HG03135 (cell line): ENCODE measurements at regions not wholly inside any gene's neighbourhood (a gene's known extent, or its start where the extent isn't known, plus 50 kb on each side); places are given as distances from the start of the nearest gene placed in this dataset.

Experiments used
- ATAC-seq: cut with Tn5 transposase; IDR thresholded peaks from one replicate; pipeline ENCODE4 v1.9.1; 2021; ENCODE audit warnings: mild to moderate bottlenecking, moderate library complexity; ENCODE audit not compliant: unreplicated experiment

GRCh38 chrX:134747006-134747405, 50.0 kb downstream of the PABIR2 start:
- ATAC-seq, result no peak

DNA sequence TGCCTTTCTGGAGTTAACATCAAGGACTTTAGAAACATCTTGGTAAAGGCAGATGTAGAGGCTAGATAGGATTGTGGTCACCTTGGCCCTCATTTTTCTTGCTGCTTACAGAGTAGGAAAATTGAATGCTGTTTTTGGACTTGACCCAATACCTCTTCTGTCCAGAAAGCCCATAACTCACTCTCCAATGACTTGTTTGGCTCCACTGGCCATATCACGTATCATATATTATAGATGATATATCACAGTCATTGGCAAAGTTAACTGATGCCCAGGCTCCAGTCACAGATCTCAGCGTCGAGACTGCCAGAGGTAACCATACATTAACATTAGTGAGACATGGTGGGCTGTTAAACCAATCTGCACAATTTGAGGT, 50.6 kb downstream of the PABIR2 start:
- ATAC-seq, result no peak

- no peak for ATAC-seq
These were observed 51.2 kb downstream of the PABIR2 start for GRCh38 chrX:134745636-134746409.

- no peak for ATAC-seq
These were observed 53.9 kb downstream of the PABIR2 start for GRCh38 chrX:134743091-134743490.

GRCh38 chrX:134742573-134742972, 54.4 kb downstream of the PABIR2 start:
- ATAC-seq, result no peak

GRCh38 chrX:134741746-134742145, 55.3 kb downstream of the PABIR2 start:
- ATAC-seq, result no peak

GRCh38 chrX:134738986-134739740, 57.8 kb downstream of the PABIR2 start:
- ATAC-seq, result no peak

GRCh38 chrX:134738445-134738844, 58.6 kb downstream of the PABIR2 start:
- no peak for ATAC-seq

DNA sequence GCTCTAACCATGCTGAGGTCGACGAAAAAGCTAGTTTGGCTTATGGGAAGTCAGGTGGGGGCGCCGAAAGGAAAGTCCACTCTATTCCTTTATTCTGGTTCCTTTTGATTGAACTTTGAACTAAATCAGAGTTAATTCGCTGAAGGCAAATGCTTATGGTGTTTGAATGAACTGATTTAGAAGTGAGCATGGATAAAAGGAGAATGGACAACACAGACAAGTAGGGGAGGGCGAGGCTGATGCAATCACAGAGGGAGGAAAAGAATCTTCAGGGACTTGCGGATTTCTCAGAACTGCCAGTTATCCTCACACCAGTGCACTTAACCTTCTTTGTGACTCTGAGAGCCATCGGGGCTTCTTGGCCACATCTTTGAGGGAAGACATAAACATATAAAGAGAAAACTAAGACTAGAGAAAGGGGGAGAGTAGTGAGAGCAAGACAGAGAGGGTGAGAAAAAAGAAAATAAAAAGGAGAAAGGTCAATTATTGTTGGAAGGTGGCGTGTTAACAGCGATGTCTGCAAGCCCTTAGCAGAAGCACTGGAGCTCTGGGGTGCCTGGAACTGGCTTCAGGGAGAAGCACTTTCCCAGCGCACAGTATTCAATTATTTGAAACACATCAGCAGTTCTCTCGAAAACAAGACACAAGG, 59.2 kb downstream of the PABIR2 start:
- ATAC-seq, result no peak

- ATAC-seq, result no peak
These were observed 59.9 kb downstream of the PABIR2 start for GRCh38 chrX:134737061-134737460.

DNA sequence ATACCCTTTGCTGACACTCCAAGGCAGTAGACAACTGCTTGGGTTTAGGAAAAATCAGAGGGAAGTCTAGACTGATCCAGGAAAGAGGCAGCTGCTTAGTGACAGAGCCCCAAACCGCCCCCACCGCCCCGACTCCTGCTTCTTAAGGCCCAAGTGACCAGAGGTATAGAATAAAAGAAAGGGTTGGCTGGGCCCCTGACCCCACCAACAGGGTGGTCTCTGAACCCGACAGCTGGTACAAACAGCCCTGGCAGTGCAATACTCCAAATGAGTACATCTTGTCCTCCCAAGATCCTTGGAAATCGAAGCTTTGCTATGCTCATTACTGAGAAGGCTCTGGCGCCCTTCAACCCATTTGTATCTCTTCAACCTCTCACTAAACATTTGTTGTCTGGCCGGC, 60.6 kb downstream of the PABIR2 start:
- no peak for ATAC-seq

DNA sequence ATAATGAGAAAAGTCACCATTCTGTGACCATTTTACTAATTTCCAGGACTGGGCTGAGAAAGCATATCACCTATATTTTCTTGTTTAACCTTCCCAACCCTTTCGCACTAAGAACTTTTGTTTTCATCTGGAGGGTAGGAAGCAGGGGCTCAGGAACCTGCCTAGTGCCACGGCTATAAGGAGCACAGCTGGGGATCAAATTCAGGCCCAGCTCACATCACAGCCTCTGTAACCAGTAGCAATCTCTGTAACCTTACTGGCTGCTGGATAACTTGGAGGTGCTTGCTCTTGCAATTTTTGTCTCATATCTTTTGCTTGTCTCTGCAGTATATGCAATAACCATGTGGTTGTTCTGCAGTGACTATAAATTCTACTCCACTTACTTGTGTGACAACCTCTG, 62.0 kb downstream of the PABIR2 start:
- no peak for ATAC-seq

- no peak for ATAC-seq
These were observed 62.5 kb downstream of the PABIR2 start for GRCh38 chrX:134734466-134734952.

DNA sequence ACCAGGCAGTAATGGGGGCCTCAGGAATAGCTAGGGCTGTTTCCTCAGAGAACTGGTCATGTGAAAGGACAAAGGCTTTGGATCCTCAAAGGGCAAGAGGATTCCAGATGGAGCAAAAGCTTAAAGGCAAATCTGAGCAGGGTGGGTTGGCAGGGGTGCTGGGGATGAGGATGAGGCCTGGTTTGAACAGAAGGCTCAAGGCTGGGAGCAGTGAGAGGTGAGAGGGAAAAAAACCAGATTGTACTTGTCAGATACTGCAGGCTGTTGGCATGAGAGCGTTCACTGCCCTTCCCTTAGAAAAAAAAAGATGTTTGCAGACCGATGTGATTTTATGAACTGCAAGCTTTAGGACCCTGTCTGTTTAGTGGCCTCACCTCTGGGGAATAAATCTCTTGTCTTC, 63.4 kb downstream of the PABIR2 start:
- ATAC-seq, result no peak

GRCh38 chrX:134732676-134733075, 64.3 kb downstream of the PABIR2 start:
- ATAC-seq, result no peak

DNA sequence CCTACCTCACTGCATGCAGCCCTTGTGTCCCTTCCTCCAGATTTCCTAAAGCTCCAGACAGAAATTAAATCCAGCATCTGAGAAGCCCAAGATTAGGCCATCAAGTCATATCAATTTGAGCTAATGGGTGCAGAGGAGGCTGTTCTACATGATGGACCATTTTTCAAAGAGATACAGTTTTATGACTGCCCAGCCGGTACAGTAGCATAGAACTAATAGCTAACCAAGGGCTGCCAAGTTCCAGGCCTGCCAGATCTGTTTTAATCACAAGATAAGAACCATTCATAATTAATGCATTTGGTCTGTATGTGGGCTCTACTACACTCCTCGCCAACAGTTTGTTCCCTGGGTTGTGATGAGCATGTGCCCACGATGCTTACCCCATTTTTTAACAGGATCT, 64.9 kb downstream of the PABIR2 start:
- ATAC-seq, result no peak

DNA sequence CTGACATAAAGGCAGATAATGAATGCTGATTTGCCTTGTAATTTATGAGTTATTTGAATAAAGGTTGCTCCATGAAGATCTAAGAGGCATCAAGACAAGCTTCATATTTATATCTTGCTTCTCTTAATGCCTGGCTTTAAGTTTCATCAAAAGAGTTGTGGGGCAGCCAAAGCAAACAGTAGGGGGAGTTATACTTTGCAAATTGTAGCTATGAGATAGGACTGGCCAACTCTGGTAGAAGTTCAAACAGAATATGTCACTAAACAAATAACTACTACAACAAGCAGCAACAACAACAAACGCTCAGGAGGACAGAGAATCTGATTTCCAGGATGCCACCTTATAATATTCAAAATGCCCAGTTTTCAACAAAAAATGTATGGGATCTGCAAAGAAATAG, 69.1 kb upstream of the PLAC1 start:
- no peak for ATAC-seq

GRCh38 chrX:134725103-134725690, 66.9 kb upstream of the PLAC1 start:
- no peak for ATAC-seq

DNA sequence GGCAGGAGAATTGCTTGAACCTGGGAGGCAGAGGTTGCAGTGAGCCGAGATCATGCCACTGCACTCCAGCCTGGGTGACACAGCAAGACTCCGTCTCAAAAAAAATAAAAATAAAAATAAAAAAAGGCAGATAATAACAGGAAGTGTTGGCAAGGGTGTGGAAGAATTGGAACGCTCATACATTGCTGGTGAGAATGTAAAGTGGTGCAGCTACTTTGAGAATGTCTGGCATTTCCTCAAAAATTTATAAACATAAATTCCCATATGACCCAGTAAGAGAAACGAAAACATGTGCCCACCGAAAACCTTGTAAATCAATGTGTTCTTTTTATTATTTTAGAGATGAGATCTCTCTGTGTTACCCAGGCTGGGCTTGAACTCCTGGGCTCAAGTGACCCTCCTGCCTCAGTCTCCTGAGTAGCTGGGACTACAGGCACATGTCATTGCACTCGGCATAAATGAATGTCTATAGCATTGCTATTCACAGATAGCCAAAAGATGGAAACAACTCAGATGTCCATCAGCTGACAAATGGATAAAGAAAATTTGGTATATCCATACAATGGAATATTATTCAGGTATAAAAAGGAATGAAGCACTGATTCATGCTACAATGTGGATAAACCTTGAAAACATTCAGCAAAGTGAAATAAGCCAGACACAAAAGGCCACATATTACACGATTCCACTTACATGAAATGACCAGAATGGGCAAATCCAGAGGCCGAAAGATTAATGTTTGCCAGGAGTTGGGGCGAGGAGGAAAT, 63.7 kb upstream of the PLAC1 start:
- no peak for ATAC-seq

- peak; percentile 66 for ATAC-seq
These were observed 60.7 kb upstream of the PLAC1 start for GRCh38 chrX:134718966-134719317.
